Keratinocyte (primary cell): ENCODE measurements at regions not wholly inside any gene's neighbourhood (a gene's known extent, or its start where the extent isn't known, plus 50 kb on each side); places are given as distances from the start of the nearest gene placed in this dataset.

Experiments used
- CTCF ChIP-seq, 3 experiments: IDR thresholded peaks in 1 of 3; conservative IDR thresholded peaks in 1 of 3; optimal IDR thresholded peaks in 1 of 3; 2 replicates in 2 of 3; 3 replicates in 1 of 3; pipeline versions ENCODE3 to v1.5.1; 2011; ENCODE audit warnings: low read length in 3 of 3, mild to moderate bottlenecking in 3 of 3, moderate library complexity in 2 of 3, control low read depth in 1 of 3, inconsistent platforms in 1 of 3; ENCODE audit not compliant: insufficient read depth in 2 of 3; ENCODE audit errors: extremely low read depth in 1 of 3
- EZH2 ChIP-seq: IDR thresholded peaks from one replicate; pipeline ENCODE4 v1.6.1; 2012; ENCODE audit warnings: inconsistent platforms, mild to moderate bottlenecking, low read length, moderate library complexity

- TF ChIP-seq CTCF (optimal IDR thresholded peaks at IDR 0.05 in 1 of 3, IDR thresholded peaks at IDR 0.05 in 1 of 3, conservative IDR thresholded peaks at IDR 0.05 in 1 of 3; ENCODE audit: extremely low read depth in 1 of 3, insufficient read depth in 2 of 3, low read length in 3 of 3) (no peak), EZH2 (no peak)
Measured at GRCh38 chr13:107600971-107601370, 614.4 kb downstream of the LIG4 start.
